ENCODE measurements at regions not wholly inside any gene's neighbourhood (a gene's known extent, or its start where the extent isn't known, plus 50 kb on each side); places are given as distances from the start of the nearest gene placed in this dataset.

GRCh38 chr13:78784014-78784750 is 125.2 kb upstream of the OBI1 start:
- no peaks in the 10 kb centered on the region for H3K27me3 ChIP-seq (replicated peaks; ENCODE audit: insufficient read depth)

GRCh38 chr13:78780708-78781107 is 121.8 kb upstream of the OBI1 start:
- TF ChIP-seq POLR2AphosphoS5 (IDR thresholded peaks at IDR 0.05) (no peak), CTCF (IDR thresholded peaks at IDR 0.05) (no peak), POLR2A (IDR thresholded peaks at IDR 0.05) (no peak)
- no peak for DNase-seq (ENCODE audit: low spot score)
- Histone ChIP-seq H3K4me1 (replicated peaks) (peaks cover 2% of the 10 kb centered on the region), H3K27ac (no peak overlapping the region), H3K9me3 (no peaks in the 10 kb centered on the region), H3K36me3 (no peaks in the 10 kb centered on the region), H3K27me3 (replicated peaks; ENCODE audit: insufficient read depth) (no peaks in the 10 kb centered on the region), H3K4me3 (no peak overlapping the region)
- WGBS, result 14% methylated on average over 3 of the region's 3 CpGs
- intact Hi-C loops (cut with DNase I), result no loop called here

More at GRCh38 chr13:78784014-78784750, 125.2 kb upstream of the OBI1 start:
- H3K27ac ChIP-seq, result no peak overlapping the region
- no peak overlapping the region for H3K4me3 ChIP-seq
- H3K36me3 ChIP-seq, result no peaks in the 10 kb centered on the region
- no peaks in the 10 kb centered on the region for H3K9me3 ChIP-seq
- no peaks in the 10 kb centered on the region for H3K4me1 ChIP-seq (replicated peaks)
- 39% methylated on average over 6 of the region's 6 CpGs for WGBS
- DNase-seq (ENCODE audit: low spot score), result no peak
- TF ChIP-seq POLR2AphosphoS5 (IDR thresholded peaks at IDR 0.05) (no peak), POLR2A (IDR thresholded peaks at IDR 0.05) (no peak), CTCF (IDR thresholded peaks at IDR 0.05) (no peak)
- intact Hi-C loops (cut with DNase I), result no loop called here

- DNase-seq (ENCODE audit: low spot score), result no peak
- H3K27ac ChIP-seq, result no peak overlapping the region
- H3K36me3 ChIP-seq, result no peaks in the 10 kb centered on the region
- WGBS, result 68% methylated on average over 3 of the region's 3 CpGs
- peaks cover 2% of the 10 kb centered on the region for H3K4me1 ChIP-seq (replicated peaks)
- intact Hi-C loops (cut with DNase I), result no loop called here
- no peaks in the 10 kb centered on the region for H3K27me3 ChIP-seq (replicated peaks; ENCODE audit: insufficient read depth)
- TF ChIP-seq CTCF (IDR thresholded peaks at IDR 0.05) (no peak), POLR2AphosphoS5 (IDR thresholded peaks at IDR 0.05) (no peak), POLR2A (IDR thresholded peaks at IDR 0.05) (no peak)
- no peaks in the 10 kb centered on the region for H3K9me3 ChIP-seq
- H3K4me3 ChIP-seq, result no peak overlapping the region
Observed at GRCh38 chr13:78779608-78780007, 120.7 kb upstream of the OBI1 start.

GRCh38 chr13:78777976-78778375 is 119.0 kb upstream of the OBI1 start:
- H3K36me3 ChIP-seq, result no peaks in the 10 kb centered on the region
- no peaks in the 10 kb centered on the region for H3K9me3 ChIP-seq
- intact Hi-C loops (cut with DNase I), result no loop called here
- peaks cover 2% of the 10 kb centered on the region for H3K4me1 ChIP-seq (replicated peaks)
- no peaks in the 10 kb centered on the region for H3K27me3 ChIP-seq (replicated peaks; ENCODE audit: insufficient read depth)
- TF ChIP-seq POLR2A (IDR thresholded peaks at IDR 0.05) (no peak), POLR2AphosphoS5 (IDR thresholded peaks at IDR 0.05) (no peak), CTCF (IDR thresholded peaks at IDR 0.05) (no peak)
- no peak overlapping the region for H3K4me3 ChIP-seq
- WGBS, result 13% methylated on average over 6 of the region's 6 CpGs
- no peak for DNase-seq (ENCODE audit: low spot score)
- no peak overlapping the region for H3K27ac ChIP-seq

- DNase-seq (ENCODE audit: low spot score), result no peak
- no peak overlapping the region for H3K27ac ChIP-seq
- no peaks in the 10 kb centered on the region for H3K9me3 ChIP-seq
- no peaks in the 10 kb centered on the region for H3K36me3 ChIP-seq
- 50% methylated on average over 4 of the region's 4 CpGs for WGBS
- H3K27me3 ChIP-seq (replicated peaks; ENCODE audit: insufficient read depth), result no peaks in the 10 kb centered on the region
- intact Hi-C loops (cut with DNase I), result no loop called here
- no peak overlapping the region for H3K4me3 ChIP-seq
- TF ChIP-seq POLR2A (IDR thresholded peaks at IDR 0.05), result no peak
- TF ChIP-seq CTCF (IDR thresholded peaks at IDR 0.05), result no peak
- no peak for TF ChIP-seq POLR2AphosphoS5 (IDR thresholded peaks at IDR 0.05)
- H3K4me1 ChIP-seq (replicated peaks), result peaks cover 2% of the 10 kb centered on the region
Observed at GRCh38 chr13:78777396-78777795, 118.4 kb upstream of the OBI1 start.

All from prostate gland (tissue), 2 donors.